Stromal cell of bone marrow (primary cell): ENCODE measurements at regions not wholly inside any gene's neighbourhood (a gene's known extent, or its start where the extent isn't known, plus 50 kb on each side); places are given as distances from the start of the nearest gene placed in this dataset.
"Not testable (repeated sequence)": the region's sequence is repeated elsewhere in the genome, so short reads cannot be mapped to it uniquely, and the experiment has no call there.

ENCODE experiments used
- DNase-seq: peaks from one replicate; pipeline ENCODE4 v3.0.0-alpha.2; 2012; ENCODE audit warnings: low read depth

DNA sequence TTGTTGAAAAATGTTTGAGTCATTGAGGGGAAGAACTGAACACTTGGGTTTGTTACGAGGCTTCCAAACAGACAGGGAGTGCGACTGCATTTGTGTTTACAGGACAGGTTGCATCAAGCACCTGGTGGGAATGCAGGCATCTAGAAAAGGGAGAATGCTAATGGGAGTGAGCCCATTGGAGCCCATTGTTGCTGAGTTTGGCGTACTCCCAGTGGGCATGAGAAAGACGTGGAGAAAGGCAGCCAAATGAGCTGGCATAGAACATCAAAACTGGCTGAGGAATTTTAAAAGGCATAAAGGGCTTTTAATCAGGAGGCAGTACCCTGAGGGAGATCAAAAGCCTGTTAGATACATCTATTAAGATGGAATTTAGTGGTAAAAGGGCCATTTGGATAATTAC, 171.6 kb upstream of the NPSR1 start:
- no peak for DNase-seq

DNA sequence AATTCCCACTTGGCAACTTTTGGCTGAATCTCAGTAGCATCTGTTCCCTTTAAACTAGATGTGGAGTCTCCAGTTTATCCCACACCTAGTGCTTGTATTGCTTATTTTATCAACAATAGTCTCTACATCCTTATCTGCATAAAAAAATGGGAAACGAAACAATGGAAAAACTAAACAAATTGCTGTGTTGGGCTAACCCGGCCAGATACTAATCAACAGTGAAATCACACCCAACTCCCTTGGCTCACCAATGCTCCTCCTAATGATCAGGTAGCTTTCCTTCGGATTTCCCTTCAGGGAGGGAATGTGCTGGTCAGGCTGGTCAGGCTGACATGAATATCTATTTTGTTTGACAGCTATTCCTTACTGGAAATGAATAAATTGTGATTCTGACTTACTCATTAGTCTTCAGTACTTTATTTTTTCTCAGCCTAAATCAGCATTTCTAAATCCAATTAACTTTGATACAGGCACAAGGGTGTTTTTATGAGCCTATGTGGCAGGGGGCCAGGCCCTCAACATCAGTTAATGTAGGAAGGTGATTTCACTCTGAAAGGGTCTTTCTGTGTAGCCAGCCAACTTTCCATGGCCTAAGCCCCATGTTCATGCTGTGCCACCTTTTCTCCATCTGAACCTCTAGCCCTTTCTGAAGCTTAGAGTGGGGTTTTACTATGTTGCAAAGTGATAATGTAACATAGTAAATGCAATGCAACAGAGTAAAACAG, 170.5 kb upstream of the NPSR1 start:
- DNase-seq = no peak

DNA sequence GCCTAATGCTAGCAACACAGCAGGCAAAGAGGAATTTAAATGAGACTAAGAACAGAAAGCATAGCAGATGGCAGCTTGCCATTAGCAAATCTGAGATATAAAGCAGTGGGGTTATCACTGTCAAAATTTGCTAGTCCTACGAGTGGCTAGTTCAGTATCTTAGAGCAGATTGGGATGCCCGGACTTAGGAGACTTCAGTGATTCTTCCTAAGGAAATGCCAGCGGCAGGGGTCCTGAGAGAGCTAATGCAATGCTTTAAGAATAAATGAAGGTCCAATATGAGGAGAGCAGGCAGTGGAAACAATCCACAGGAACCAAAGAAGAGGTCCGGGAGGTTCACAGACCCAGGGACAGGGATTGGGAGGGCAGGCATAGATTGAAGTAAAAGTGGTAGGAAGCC, 169.3 kb upstream of the NPSR1 start:
- DNase-seq = no peak

DNA sequence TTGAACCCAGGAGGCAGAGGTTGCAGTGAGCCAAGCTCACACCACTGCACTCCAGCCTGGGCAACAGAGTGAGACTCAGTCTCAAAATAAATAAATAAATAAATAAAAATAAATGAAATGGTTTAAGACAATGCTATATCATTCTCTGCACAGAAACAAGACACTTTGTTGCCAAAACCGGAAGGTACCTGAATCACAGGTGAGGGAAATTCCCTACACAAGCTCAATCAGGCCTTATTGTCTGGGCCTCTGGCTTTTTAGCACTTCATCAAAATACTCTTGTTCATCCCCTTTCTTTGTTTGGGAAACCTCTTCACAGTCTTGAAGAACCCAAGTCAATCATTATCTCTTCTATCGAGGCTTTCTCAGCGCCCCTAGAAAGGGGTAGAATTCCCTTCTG, 166.1 kb upstream of the NPSR1 start:
- no peak for DNase-seq

DNA sequence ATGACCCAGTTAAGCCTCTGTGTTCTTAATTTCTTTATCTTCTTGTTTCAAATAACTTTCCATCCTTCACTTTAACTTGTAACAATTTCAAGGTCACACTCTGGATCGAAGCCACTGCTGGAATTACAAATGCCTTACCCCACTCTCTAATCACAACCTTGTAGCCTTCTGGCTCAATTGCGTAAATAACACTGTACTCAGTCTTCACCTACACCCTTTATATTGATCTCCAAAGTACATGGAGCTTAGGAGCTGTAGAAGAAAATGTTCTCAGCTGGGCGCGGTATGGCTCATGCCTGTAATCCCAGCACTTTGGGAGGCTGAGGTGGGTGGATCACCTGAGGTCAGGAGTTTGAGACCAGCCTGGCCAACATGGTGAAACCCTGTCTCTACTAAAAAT, 164.3 kb upstream of the NPSR1 start:
- DNase-seq = no peak

- no peak for DNase-seq
Measured at GRCh38 chr7:34497153-34497777, 160.8 kb upstream of the NPSR1 start.

GRCh38 chr7:34501156-34501555, 156.9 kb upstream of the NPSR1 start:
- no peak for DNase-seq

DNA sequence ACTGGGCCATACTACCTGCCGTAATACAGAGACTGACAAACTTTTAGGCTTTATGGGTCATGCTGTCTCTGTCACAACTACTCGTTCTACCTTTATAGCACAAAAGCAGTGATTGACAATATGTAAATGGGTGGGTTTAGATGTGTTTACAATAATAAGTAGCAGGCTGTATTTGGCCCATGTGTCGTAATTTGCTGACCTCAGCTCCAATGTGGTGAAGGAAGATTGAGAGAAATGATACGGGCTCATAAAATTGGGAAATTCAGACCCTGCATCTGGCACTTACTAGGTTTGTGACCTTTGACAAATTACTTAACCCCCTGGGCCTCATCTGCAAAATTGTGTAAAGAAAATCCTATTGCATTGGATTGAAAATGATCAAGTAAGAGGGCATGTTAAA, 150.8 kb upstream of the NPSR1 start:
- DNase-seq = no peak

GRCh38 chr7:34523226-34523918, 134.6 kb upstream of the NPSR1 start:
- no peak for DNase-seq

DNA sequence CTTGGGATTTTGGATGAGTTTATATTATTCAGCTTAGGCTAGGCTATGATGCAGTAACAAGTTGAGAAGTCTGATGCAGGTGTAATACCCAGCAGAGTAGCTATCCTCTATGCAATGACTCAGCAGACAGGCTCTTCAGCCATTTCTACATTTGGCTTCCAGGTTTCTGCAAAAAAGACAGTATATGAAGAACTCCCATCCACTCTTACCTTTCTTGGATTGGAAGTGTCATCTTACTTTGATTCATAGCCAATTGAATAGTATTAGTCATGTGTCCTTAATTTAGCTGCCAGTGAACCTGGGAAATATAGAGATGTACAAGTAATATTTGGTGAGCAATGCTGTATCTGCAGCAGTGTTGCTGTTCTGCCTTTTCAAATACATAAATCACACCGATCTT, 127.8 kb upstream of the NPSR1 start:
- no peak for DNase-seq

DNA sequence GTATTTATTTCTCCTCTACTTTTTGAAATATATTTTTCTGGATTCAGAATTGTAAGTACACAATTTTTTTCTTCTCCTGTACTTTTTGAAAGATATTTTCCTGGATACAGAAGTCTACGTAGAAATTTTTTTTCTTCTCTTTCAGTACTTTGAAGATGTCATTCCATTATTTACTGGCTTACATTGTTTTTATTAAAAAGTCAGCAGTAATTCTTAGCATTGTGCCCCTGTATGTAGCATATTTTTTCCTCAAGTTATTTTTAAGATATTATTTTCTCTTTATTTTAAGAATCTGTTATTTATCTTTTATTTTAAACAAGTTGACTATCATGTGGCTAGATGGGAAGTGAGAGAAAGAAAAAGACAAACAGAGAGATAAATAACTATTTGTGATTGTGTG, 119.0 kb upstream of the NPSR1 start:
- no peak for DNase-seq

- no peak for DNase-seq
Measured at GRCh38 chr7:34544621-34545020, 113.4 kb upstream of the NPSR1 start.

- no peak for DNase-seq
Measured at GRCh38 chr7:34550996-34551395, 107.0 kb upstream of the NPSR1 start.

DNA sequence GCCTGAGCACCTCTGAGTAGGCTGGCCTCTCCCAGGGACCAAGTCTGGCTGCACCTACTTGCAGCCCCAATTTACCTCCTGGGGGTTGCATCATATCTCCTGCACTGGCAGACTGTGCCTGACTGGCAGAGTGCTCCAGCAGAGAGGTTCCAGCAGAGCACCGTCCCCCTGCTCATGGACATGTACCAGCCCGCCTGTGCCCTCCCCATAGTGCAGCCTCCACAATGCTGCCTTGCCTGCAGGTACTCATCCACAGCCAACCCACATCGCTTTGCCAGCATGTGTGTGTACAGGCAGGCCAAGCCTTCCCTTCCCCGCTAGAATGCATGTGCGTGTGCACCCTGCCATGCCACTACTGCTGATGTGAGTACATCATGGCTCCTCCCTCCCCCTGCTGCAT, 105.5 kb upstream of the NPSR1 start:
- DNase-seq = no peak

- DNase-seq = no peak
Measured at GRCh38 chr7:34558022-34558421, 100.0 kb upstream of the NPSR1 start.

DNA sequence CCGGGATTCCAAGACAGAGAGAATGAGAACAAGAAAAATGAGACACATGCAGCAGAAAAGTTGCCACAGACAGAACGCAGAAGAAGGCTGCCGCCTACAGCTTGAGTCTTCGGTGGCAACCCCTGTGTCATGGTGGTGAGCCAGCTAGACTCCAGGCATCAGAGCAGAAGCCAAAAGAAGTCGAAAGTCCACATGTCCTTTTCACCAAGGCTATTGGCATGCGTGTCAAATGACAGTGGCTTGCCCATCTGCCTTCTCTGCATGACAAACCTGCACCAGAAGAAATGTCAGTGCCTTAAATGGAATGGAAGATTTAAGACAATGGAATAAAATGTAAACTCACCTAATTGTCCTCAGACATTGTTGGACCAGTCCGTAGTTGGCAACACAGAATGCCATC, 93.9 kb upstream of the NPSR1 start:
- no peak for DNase-seq

GRCh38 chr7:34567906-34568305, 90.1 kb upstream of the NPSR1 start:
- DNase-seq = no peak

- no peak for DNase-seq
Measured at GRCh38 chr7:34569975-34570699, 87.9 kb upstream of the NPSR1 start.

DNA sequence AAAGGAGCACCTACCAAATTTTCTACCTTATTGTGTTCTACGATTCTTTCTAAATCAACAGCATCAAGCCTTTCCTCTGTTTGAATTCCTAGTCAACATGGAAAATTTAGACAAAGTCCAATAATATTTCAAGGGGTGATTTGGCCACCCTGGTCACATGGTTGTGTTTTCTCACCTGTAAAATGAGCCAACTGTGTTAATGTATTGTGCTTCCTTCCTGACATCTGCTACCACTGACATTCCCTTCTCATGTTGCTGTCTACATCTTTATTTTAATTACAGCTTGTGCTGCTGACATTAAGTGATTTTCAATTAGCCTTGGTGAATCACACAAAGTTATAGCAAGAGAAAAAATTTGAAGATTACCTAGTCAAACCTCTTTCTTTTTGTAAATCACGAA, 83.0 kb upstream of the NPSR1 start:
- DNase-seq = no peak

GRCh38 chr7:34577934-34578333, 80.1 kb upstream of the NPSR1 start:
- not testable (repeated sequence) for DNase-seq

DNA sequence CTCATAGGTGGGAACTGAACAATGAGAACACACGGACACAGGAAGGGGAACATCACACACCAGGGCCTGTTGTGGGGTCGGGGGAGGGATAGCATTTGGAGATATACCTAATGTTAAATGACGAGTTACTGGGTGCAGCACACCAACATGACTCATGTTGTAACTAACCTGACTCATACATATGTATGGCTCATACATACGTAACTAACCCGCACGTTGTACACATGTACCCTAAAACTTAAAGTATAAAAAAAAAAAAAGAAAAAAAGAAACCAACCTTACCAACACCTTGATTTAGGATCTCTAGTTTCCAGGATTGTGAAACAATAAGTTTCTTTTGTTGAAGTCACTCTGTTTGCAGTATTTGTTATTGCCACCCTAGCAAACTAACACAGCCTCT, 76.3 kb upstream of the NPSR1 start:
- DNase-seq = not testable (repeated sequence)

- DNase-seq = no peak
Measured at GRCh38 chr7:34584526-34584925, 73.5 kb upstream of the NPSR1 start.

GRCh38 chr7:34596887-34597286, 61.1 kb upstream of the NPSR1 start:
- no peak for DNase-seq
